Endothelial cell of umbilical vein (primary cell): ENCODE measurements at regions not wholly inside any gene's neighbourhood (a gene's known extent, or its start where the extent isn't known, plus 50 kb on each side); places are given as distances from the start of the nearest gene placed in this dataset.

Experiments
- EZH2 ChIP-seq: IDR thresholded peaks from 2 replicates; pipeline ENCODE4 v1.6.1; 2012; ENCODE audit warnings: borderline replicate concordance, low read depth, mild to moderate bottlenecking, moderate library complexity, low read length, inconsistent platforms; ENCODE audit not compliant: severe bottlenecking
- MAX ChIP-seq: IDR thresholded peaks from 2 replicates; pipeline ENCODE4 v1.6.1; 2011; ENCODE audit not compliant: insufficient read depth, insufficient read length

- TF ChIP-seq MAX (no peak), EZH2 (no peak)
These were observed 384.4 kb downstream of the NUAK1 start for GRCh38 chr12:105754313-105754712.
